ENCODE measurements at regions not wholly inside any gene's neighbourhood (a gene's known extent, or its start where the extent isn't known, plus 50 kb on each side); places are given as distances from the start of the nearest gene placed in this dataset.

- no peak for DNase-seq
Observed at GRCh38 chr1:239803781-239804180, 287.9 kb upstream of the FMN2 start.

- no peak for DNase-seq
Observed at GRCh38 chr1:239804266-239804665, 287.4 kb upstream of the FMN2 start.

GRCh38 chr1:239805042-239805441, 286.6 kb upstream of the FMN2 start:
- DNase-seq, result no peak

- DNase-seq, result no peak
Observed at GRCh38 chr1:239805851-239806772, 285.6 kb upstream of the FMN2 start.

- DNase-seq, result no peak
Observed at GRCh38 chr1:239806897-239807296, 284.8 kb upstream of the FMN2 start.

GRCh38 chr1:239807361-239807760, 284.3 kb upstream of the FMN2 start:
- DNase-seq, result no peak

GRCh38 chr1:239810061-239810481, 281.6 kb upstream of the FMN2 start:
- DNase-seq, result no peak

GRCh38 chr1:239811211-239811885, 280.3 kb upstream of the FMN2 start:
- DNase-seq, result peak in 1 of 6 experiments; percentile 2

GRCh38 chr1:239812580-239812979, 279.1 kb upstream of the FMN2 start:
- no peak for DNase-seq

GRCh38 chr1:239814306-239814881, 277.3 kb upstream of the FMN2 start:
- DNase-seq, result no peak

GRCh38 chr1:239815074-239815473, 276.6 kb upstream of the FMN2 start:
- no peak for DNase-seq

GRCh38 chr1:239816081-239816782, 275.5 kb upstream of the FMN2 start:
- no peak for DNase-seq

GRCh38 chr1:239817276-239817675, 274.4 kb upstream of the FMN2 start:
- DNase-seq, result no peak

GRCh38 chr1:239817801-239818200, 273.9 kb upstream of the FMN2 start:
- DNase-seq, result no peak

GRCh38 chr1:239819096-239819495, 272.6 kb upstream of the FMN2 start:
- DNase-seq, result peak in 1 of 6 experiments; percentile 3

GRCh38 chr1:239819756-239820250, 271.9 kb upstream of the FMN2 start:
- no peak for DNase-seq

- DNase-seq, result no peak
Observed at GRCh38 chr1:239823852-239824251, 267.8 kb upstream of the FMN2 start.

- no peak for DNase-seq
Observed at GRCh38 chr1:239826211-239826610, 265.5 kb upstream of the FMN2 start.

- DNase-seq, result no peak
Observed at GRCh38 chr1:239826736-239827135, 264.9 kb upstream of the FMN2 start.

GRCh38 chr1:239829535-239829934, 262.1 kb upstream of the FMN2 start:
- no peak for DNase-seq

- DNase-seq, result no peak
Observed at GRCh38 chr1:239831577-239832355, 259.9 kb upstream of the FMN2 start.

- no peak for DNase-seq
Observed at GRCh38 chr1:239833723-239834122, 258.0 kb upstream of the FMN2 start.
